ENCODE measurements at regions not wholly inside any gene's neighbourhood (a gene's known extent, or its start where the extent isn't known, plus 50 kb on each side); places are given as distances from the start of the nearest gene placed in this dataset.

- TF ChIP-seq, protein P1, sequence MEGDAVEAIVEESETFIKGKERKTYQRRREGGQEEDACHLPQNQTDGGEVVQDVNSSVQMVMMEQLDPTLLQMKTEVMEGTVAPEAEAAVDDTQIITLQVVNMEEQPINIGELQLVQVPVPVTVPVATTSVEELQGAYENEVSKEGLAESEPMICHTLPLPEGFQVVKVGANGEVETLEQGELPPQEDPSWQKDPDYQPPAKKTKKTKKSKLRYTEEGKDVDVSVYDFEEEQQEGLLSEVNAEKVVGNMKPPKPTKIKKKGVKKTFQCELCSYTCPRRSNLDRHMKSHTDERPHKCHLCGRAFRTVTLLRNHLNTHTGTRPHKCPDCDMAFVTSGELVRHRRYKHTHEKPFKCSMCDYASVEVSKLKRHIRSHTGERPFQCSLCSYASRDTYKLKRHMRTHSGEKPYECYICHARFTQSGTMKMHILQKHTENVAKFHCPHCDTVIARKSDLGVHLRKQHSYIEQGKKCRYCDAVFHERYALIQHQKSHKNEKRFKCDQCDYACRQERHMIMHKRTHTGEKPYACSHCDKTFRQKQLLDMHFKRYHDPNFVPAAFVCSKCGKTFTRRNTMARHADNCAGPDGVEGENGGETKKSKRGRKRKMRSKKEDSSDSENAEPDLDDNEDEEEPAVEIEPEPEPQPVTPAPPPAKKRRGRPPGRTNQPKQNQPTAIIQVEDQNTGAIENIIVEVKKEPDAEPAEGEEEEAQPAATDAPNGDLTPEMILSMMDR (IDR thresholded peaks at IDR 0.05) = no peak
- TF ChIP-seq POLR2A (IDR thresholded peaks at IDR 0.05) = no peak
These were observed 240.0 kb downstream of the TEX36 start for GRCh38 chr10:125442856-125443540.
